Middle frontal gyrus (tissue), 1 donor: ENCODE measurements at regions not wholly inside any gene's neighbourhood (a gene's known extent, or its start where the extent isn't known, plus 50 kb on each side); places are given as distances from the start of the nearest gene placed in this dataset.

ENCODE experiments used
- DNase-seq: peaks from one replicate; pipeline ENCODE4 v3.0.0-alpha.2; 2015; ENCODE audit warnings: low spot score; ENCODE audit errors: extremely low spot score

- DNase-seq = no peak
These were observed 177.5 kb downstream of the FOXO1 start for GRCh38 chr13:40488869-40489391.

GRCh38 chr13:40490086-40490758 is 176.2 kb downstream of the FOXO1 start:
- no peak for DNase-seq

- no peak for DNase-seq
These were observed 173.9 kb downstream of the FOXO1 start for GRCh38 chr13:40492511-40492910.

- no peak for DNase-seq
These were observed 171.9 kb downstream of the FOXO1 start for GRCh38 chr13:40494513-40494912.

GRCh38 chr13:40494946-40495620 is 171.4 kb downstream of the FOXO1 start:
- no peak for DNase-seq

- DNase-seq = no peak
These were observed 170.8 kb downstream of the FOXO1 start for GRCh38 chr13:40495621-40496001.

GRCh38 chr13:40496035-40496810 is 170.2 kb downstream of the FOXO1 start:
- DNase-seq = no peak

- DNase-seq = no peak
These were observed 168.0 kb downstream of the FOXO1 start for GRCh38 chr13:40498461-40498860.

GRCh38 chr13:40502236-40502635 is 164.2 kb downstream of the FOXO1 start:
- no peak for DNase-seq

GRCh38 chr13:40503011-40503410 is 163.4 kb downstream of the FOXO1 start:
- no peak for DNase-seq

GRCh38 chr13:40503966-40504591 is 162.4 kb downstream of the FOXO1 start:
- no peak for DNase-seq

GRCh38 chr13:40504641-40505040 is 161.8 kb downstream of the FOXO1 start:
- DNase-seq = no peak

- no peak for DNase-seq
These were observed 161.2 kb downstream of the FOXO1 start for GRCh38 chr13:40505196-40505595.
